Mucosa of gallbladder (tissue), 1 donor: ENCODE measurements at regions not wholly inside any gene's neighbourhood (a gene's known extent, or its start where the extent isn't known, plus 50 kb on each side); places are given as distances from the start of the nearest gene placed in this dataset.
"Not testable (repeated sequence)": the region's sequence is repeated elsewhere in the genome, so short reads cannot be mapped to it uniquely, and the experiment has no call there.

Experiments
- DNase-seq: peaks from one replicate; pipeline ENCODE4 v3.0.0-alpha.2; 2020; ENCODE audit warnings: low spot score
- donor health status: DM: no; HTN: no; CAD: no.

GRCh38 chr14:101616202-101616601, 54.9 kb downstream of the DIO3 start:
- DNase-seq: no peak

DNA sequence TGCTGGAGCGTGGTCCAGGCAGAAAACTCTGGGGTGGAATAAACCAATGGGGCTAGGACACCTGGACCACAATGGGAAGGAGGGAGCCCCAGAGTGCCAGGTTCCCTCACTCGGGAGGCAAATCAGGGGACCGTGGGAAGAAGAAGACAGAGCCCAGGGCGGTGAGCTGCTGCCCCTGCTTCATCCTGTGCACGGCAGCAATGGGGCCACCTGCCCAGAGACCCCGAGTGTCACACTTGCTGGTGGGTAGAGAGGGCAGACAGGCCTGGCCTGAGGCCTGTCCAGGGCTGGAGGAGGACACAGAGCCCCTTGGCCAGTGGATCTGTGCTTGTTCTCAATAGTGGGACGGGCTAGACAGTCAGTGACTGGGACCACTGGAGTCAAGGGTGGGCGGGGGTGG, 58.2 kb downstream of the DIO3 start:
- no peak for DNase-seq

- no peak for DNase-seq
Measured at GRCh38 chr14:101620031-101620788, 58.9 kb downstream of the DIO3 start.

DNA sequence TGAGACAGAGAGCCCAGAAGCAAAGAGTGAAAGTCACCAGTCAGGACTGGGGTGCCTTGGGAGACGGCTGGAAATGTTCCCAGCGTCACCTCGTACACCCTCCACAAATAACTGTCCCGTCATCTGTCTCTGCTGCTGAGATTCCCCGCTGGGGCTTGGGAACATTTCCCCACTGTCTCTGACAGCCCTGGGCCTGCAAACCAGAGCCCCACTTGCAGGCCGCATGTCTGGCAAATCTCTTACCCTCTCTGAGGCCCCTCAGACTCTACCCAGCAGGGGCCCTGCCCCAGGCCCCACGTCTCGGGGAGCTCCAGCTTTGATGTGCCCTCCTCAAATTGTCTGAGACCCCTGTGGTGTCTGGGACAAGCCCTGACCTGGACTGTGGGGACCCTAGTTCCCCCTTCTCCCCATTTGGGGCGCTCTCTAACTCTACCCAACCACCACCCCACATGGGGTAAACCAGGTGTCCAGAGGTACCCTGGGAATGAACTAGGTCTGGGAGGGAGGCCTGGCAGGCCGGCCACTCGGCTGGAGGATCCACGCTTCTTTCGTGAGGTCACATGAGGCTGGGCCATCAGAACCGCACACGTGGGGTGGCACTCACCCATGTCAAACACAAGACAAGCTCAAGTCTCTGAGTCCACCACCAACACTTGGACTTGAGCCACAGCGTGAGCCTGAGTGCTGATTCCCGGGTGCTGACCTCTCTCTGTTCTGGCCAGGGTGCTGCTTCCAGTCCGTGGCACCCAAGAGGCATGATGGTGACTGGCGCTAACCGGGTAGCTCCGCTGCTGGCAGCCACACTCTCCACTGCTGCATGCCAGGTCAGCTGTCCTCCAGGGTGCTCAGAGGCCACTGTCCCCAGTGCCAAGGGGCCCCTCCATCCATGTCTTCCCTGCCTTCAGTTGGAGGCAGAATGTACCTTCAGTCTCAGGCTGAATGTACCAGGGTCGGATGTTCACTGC, 59.8 kb downstream of the DIO3 start:
- DNase-seq: no peak

DNA sequence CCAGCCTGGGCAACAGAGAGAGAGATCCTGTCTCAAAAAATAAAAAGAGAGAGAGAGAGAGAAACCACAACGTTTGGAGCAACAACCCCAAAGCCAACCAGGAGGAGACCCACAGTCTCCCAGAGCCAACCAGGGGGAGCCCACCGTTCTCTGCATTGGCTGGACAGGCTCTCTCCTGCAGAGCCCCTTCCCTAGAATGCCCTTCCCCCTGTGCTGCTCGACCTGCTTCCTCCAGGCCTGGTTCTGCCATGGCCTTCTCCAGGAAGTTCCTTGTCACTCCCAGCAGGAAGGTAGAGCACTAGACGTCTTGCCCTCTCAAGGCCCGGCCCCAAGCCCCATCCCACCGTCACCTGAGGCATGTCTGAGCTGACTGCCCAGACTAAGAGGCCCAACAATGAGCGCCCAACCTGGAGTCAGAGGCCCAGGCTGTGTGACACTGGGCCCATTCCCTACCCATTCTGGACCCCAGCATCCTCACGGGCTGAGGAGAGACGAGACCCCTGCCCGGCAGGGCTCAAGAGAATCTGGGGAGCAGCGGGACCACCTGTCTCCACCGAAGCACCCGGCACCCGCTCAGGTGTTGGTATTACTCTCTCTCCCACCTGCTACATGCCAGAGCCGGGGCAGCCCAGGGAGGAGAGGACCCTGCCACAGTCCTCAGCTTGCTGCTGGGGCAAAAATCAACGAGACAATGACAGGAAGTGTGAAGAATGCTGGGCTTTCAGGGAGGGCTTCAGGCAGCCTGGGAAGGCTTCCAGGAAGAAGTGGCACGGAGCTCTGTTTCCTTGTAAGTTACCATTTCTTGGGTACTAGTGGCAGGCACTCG, 61.2 kb downstream of the DIO3 start:
- no peak for DNase-seq

- no peak for DNase-seq
Measured at GRCh38 chr14:101623077-101623372, 61.7 kb downstream of the DIO3 start.

- DNase-seq: no peak
Measured at GRCh38 chr14:101623685-101624444, 62.6 kb downstream of the DIO3 start.

GRCh38 chr14:101624536-101624935, 63.2 kb downstream of the DIO3 start:
- DNase-seq: no peak

DNA sequence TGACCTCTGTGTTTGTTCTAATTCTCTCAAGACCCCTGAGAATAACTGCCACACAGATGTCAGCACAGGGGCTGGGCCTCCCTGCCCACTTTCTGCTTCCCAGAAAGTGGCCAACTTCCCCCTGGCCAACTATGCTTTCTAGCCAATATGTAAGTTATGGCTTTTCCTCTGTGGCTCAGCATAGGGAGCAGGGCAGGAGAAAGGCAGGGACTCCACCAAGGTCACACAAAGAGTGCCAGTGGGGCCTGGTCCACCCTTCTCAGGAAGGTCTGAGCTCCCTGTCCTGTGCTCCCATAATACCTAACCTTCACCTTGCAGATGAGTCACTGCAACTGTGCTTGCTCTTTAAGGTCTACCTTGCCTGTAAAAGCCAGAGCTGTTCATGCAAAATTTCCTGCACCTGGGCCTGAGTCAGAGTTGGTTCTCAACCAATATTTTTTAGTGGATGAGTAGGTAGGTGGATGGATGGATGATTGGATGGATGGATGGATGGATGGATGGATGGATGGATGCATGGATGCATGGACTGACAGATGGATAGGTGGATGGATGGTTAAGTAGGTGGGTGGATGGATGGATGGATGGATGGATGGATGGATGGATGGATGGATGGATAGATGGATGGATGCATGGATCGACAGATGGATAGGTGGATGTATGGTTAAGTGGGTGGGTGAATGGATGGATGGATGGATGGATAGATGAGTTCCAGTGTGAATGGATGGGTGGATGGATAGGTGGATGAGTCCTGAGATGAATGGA, 64.2 kb downstream of the DIO3 start:
- no peak for DNase-seq

DNA sequence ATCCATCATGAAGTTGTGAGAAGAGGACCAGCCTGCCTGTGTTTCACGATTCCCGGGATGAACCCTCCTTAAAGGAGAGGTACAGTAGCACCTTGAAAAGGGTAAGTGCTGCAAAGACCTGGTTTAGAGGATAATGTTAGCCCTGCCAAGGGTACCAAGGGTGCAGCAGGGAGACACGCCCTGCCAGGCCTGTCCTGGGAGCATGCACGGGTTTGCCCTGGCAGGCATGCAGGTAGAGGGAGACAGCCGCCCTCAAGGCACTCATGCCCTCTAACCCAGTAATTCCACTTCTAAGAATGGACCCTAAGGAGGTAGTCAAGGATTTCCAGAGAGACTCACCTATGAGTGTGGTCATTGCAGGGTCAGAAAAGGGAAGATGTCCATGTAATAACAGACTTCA, 65.0 kb downstream of the DIO3 start:
- no peak for DNase-seq

GRCh38 chr14:101627915-101628262, 66.6 kb downstream of the DIO3 start:
- no peak for DNase-seq

- peak; percentile 70 for DNase-seq
Measured at GRCh38 chr14:101628471-101628966, 67.2 kb downstream of the DIO3 start.

GRCh38 chr14:101628975-101629374, 67.7 kb downstream of the DIO3 start:
- no peak for DNase-seq

GRCh38 chr14:101630056-101630965, 69.0 kb downstream of the DIO3 start:
- no peak for DNase-seq

- no peak for DNase-seq
Measured at GRCh38 chr14:101631199-101631598, 69.9 kb downstream of the DIO3 start.

DNA sequence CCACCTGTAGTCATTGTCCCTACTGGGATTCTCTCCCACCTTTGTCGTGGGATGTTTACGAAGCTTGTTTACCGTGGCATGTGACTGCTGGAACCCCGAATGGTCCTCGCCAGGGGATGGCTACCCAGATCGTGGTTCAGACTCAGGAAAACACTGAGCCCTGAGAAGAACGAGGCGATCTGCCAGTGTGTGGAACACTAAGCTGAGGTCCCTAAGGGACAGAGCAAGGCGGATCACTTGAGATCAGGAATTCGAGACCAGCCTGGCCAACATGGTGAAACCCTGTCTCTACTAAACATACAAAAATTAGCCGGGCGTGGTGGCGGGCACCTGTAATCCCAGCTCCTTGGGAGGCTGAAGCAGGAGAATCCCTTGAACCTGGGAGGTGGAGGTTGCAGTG, 70.7 kb downstream of the DIO3 start:
- not testable (repeated sequence) for DNase-seq

GRCh38 chr14:101632520-101632919, 71.2 kb downstream of the DIO3 start:
- DNase-seq: no peak

DNA sequence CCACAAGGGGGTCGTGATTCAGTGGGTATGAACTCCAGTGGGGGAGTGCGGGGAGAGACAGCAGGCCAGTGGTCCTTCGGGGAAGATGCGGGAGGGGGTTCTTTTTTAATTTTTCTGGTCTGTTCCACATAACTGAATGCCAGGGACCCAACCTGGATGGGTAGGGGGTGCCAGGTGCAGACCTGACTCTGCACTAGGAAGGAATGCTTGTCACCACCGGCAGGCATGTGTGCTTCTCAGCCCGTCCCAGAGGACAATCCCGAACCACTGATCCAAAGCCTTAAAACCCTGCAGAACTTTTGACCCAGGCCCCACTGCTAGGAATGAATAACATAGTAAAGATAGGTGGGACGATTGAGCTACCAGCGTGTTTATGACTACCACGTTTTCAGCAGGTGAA, 72.0 kb downstream of the DIO3 start:
- DNase-seq: no peak

DNA sequence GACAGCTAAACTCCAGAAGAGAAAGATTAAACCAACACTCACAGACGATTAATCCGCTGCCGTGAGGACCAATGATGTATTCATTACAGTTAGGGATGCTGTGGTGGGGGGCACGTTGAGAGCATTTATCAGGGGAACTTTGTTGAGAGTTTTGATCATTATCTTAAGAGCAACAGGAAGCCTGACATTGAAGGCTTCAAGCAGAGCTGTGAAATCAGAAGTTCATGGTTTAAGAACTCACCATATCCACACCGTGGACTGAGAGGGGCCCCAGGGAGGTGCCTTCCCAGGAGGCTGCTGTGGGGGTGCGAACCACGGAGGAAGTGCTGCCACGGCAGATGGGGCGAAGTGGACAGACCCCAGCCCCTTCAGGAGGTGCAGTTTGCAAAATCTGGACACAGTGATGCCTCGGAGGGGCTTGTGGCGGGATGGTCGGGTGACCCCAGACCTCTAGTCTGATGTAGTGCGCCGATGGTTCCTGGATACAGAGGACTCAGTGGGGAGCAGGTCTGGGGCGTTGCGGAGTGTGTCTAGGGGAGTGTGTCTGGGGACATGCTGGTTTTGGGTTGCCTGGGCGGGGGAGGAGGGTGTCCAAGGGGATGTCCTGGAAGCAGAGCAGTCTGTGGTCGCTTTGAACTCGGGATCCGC, 73.0 kb downstream of the DIO3 start:
- DNase-seq: no peak
